ENCODE measurements at regions not wholly inside any gene's neighbourhood (a gene's known extent, or its start where the extent isn't known, plus 50 kb on each side); places are given as distances from the start of the nearest gene placed in this dataset.

DNA sequence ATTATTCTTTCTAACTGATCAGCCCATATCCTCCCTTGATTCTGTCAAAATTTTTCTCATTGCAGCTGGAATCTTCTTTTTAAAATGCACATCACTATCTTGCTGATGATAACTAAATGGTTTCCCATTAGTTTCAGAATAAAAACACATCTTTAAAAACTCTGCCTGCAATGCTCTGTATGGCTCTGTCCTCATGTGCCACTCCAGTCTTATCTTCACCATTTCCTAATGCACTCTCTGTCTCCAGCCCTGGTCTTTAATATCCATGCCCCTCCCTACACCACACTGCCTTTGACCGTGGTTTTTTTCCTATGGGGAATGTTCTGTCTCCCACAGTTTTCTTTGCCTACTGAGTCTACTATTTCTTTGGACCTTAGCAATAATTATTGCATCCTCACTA, 244.1 kb upstream of the ARSJ start:
- Mint-ChIP-seq H3K4me3 (no peak overlapping the region), H3K36me3 (ENCODE audit: low read depth) (no peaks in the 10 kb centered on the region), H3K9me3 (ENCODE audit: low read depth) (no peaks in the 10 kb centered on the region), H3K27me3 (no peaks in the 10 kb centered on the region), H3K4me1 (no peaks in the 10 kb centered on the region), H3K27ac (no peak overlapping the region)
- ChIA-PET CTCF (no interaction called here), POLR2A (no interaction called here)
- intact Hi-C loops (cut with DNase I, micrococcal nuclease): no loop called here
- no peak for DNase-seq
- ATAC-seq: no peak

DNA sequence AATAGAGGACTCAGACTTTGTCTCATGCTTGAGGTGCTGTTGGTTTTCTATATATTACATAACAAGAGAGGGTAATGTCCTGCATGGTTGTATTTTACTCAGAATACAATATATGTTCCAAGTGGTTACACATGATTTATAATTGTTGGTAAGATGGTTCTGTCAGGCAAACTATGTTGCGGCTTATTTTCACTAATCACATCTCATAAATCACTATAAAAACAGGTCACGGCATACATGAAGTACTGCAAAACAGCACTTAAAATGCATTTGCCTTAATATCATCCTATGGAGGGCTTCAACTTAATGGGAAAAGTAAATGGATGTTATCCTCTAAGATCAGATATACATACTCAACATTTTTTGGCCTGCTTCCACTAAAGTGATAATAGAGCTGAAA, 246.0 kb upstream of the ARSJ start:
- DNase-seq: no peak
- H3K9me3 Mint-ChIP-seq (ENCODE audit: low read depth): no peaks in the 10 kb centered on the region
- ChIA-PET CTCF (no interaction called here), POLR2A (no interaction called here)
- H3K36me3 Mint-ChIP-seq (ENCODE audit: low read depth): no peaks in the 10 kb centered on the region
- intact Hi-C loops (cut with DNase I, micrococcal nuclease): no loop called here
- no peak overlapping the region for H3K27ac Mint-ChIP-seq
- no peaks in the 10 kb centered on the region for H3K4me1 Mint-ChIP-seq
- no peak overlapping the region for H3K4me3 Mint-ChIP-seq
- no peak for ATAC-seq
- H3K27me3 Mint-ChIP-seq: no peaks in the 10 kb centered on the region

GRCh38 chr4:114226179-114226578, 246.7 kb upstream of the ARSJ start:
- ATAC-seq (no peak), DNase-seq (no peak)
- intact Hi-C loops (cut with DNase I, micrococcal nuclease): no loop called here
- Mint-ChIP-seq H3K27me3 (no peaks in the 10 kb centered on the region), H3K4me1 (no peaks in the 10 kb centered on the region), H3K27ac (no peak overlapping the region), H3K9me3 (ENCODE audit: low read depth) (no peaks in the 10 kb centered on the region), H3K36me3 (ENCODE audit: low read depth) (no peaks in the 10 kb centered on the region), H3K4me3 (no peak overlapping the region)
- CTCF ChIA-PET: no interaction called here
- POLR2A ChIA-PET: no interaction called here

GRCh38 chr4:114226968-114227760, 247.7 kb upstream of the ARSJ start:
- no peak for ATAC-seq
- intact Hi-C loops (cut with DNase I, micrococcal nuclease): no loop called here
- Mint-ChIP-seq H3K4me1 (no peaks in the 10 kb centered on the region), H3K4me3 (no peak overlapping the region), H3K36me3 (ENCODE audit: low read depth) (no peaks in the 10 kb centered on the region), H3K27me3 (no peaks in the 10 kb centered on the region), H3K27ac (no peak overlapping the region), H3K9me3 (ENCODE audit: low read depth) (no peaks in the 10 kb centered on the region)
- no peak for DNase-seq
- ChIA-PET POLR2A (no interaction called here), CTCF (no interaction called here)

- intact Hi-C loops (cut with DNase I, micrococcal nuclease): no loop called here
- Mint-ChIP-seq H3K27ac (no peak overlapping the region), H3K4me3 (no peak overlapping the region), H3K36me3 (ENCODE audit: low read depth) (no peaks in the 10 kb centered on the region), H3K27me3 (no peaks in the 10 kb centered on the region), H3K9me3 (ENCODE audit: low read depth) (no peaks in the 10 kb centered on the region), H3K4me1 (no peaks in the 10 kb centered on the region)
- ChIA-PET CTCF (interaction anchor here (0.8 to 0.9 kb wide), 2 partner anchors 10 to 13 kb away, joined by 3 to 4 read pairs; no protein-coding TSS in a partner anchor), POLR2A (no interaction called here)
- ATAC-seq (no peak), DNase-seq (no peak)
Observed at GRCh38 chr4:114229706-114230105, 250.3 kb upstream of the ARSJ start.

GRCh38 chr4:114236171-114236769, 256.8 kb upstream of the ARSJ start:
- ATAC-seq (no peak), DNase-seq (no peak)
- no peaks in the 10 kb centered on the region for H3K4me1 Mint-ChIP-seq
- no peaks in the 10 kb centered on the region for H3K9me3 Mint-ChIP-seq (ENCODE audit: low read depth)
- intact Hi-C loops (cut with DNase I, micrococcal nuclease): no loop called here
- ChIA-PET CTCF (no interaction called here), POLR2A (no interaction called here)
- peaks cover 2% of the 10 kb centered on the region for H3K27me3 Mint-ChIP-seq
- no peak overlapping the region for H3K4me3 Mint-ChIP-seq
- no peaks in the 10 kb centered on the region for H3K36me3 Mint-ChIP-seq (ENCODE audit: low read depth)
- H3K27ac Mint-ChIP-seq: no peak overlapping the region

DNA sequence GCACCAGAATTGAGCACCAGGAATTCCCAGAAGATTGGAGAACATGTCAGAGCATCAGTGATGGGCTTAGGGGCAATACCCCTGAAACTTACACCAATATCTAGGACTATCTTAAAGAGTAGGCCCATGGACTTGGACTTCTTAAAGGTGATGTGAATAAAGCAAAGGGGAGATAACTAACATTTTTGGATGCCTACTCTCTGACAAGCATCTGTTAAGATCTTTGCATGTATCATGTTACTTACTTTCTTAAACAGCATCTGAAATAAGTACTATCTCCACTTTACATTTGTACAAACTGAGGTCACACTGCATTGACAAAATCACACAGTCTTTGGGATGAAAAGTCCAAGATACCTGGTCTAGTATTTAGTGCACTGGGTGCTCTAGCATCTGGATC, 258.6 kb upstream of the ARSJ start:
- intact Hi-C loops (cut with DNase I, micrococcal nuclease): no loop called here
- DNase-seq: no peak
- H3K36me3 Mint-ChIP-seq (ENCODE audit: low read depth): no peaks in the 10 kb centered on the region
- ATAC-seq: no peak
- no peaks in the 10 kb centered on the region for H3K9me3 Mint-ChIP-seq (ENCODE audit: low read depth)
- no peaks in the 10 kb centered on the region for H3K4me1 Mint-ChIP-seq
- no peak overlapping the region for H3K27ac Mint-ChIP-seq
- ChIA-PET POLR2A (no interaction called here), CTCF (interaction anchor here (0.7 kb wide), 1 partner anchor 251 kb away, joined by 3 read pairs; no protein-coding TSS in a partner anchor)
- no peak overlapping the region for H3K4me3 Mint-ChIP-seq
- H3K27me3 Mint-ChIP-seq: peaks cover 2% of the 10 kb centered on the region

DNA sequence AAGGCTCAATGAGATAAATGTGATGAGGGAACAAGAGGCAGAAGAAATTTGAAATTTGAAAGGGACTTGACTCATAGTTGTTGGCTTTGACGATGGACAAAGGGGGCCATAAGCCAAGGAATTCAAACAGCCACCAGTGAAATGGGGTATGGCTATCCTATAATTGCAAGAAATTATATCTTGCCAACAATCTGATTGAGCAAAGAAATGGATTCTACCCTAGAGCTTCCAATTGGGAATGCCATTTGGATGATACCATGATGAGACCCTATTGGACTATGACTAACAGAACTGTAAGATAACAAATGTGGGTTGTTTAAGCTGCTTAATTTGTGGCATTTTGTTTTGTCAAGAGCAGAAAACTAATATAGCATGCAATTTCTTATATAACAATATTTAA, 270.1 kb upstream of the ARSJ start:
- CTCF ChIA-PET: interaction anchor here (0.6 kb wide), 1 partner anchor 1809 kb away, joined by 3 read pairs; no protein-coding TSS in a partner anchor
- intact Hi-C loops (cut with DNase I, micrococcal nuclease): no loop called here
- Mint-ChIP-seq H3K4me1 (no peaks in the 10 kb centered on the region), H3K27me3 (peaks cover 10% of the 10 kb centered on the region), H3K9me3 (ENCODE audit: low read depth) (peaks cover 6% of the 10 kb centered on the region), H3K36me3 (ENCODE audit: low read depth) (no peaks in the 10 kb centered on the region), H3K27ac (no peak overlapping the region), H3K4me3 (no peak overlapping the region)
- no peak for ATAC-seq
- POLR2A ChIA-PET: no interaction called here
- DNase-seq: no peak

DNA sequence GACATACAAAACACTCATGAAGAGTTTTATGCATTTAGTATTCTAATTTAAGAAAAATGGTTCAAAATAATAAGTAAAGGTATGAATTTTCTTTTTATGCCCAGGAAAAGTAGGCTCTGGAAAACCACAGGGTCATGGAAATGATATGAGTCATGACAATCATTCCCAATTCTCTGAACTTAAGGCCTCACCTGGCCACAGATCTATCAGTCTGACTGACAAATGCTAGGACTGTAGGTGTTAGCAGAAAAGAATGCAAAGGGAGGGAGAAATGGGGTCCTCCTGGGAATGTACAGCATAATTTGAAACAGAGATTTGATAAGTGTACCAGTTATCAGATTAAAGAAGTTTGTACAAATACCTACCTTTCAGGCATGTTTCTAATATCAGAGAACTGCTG, 270.5 kb upstream of the ARSJ start:
- Mint-ChIP-seq H3K27ac (no peak overlapping the region), H3K4me1 (no peaks in the 10 kb centered on the region), H3K27me3 (peaks cover 10% of the 10 kb centered on the region), H3K36me3 (ENCODE audit: low read depth) (no peaks in the 10 kb centered on the region), H3K9me3 (ENCODE audit: low read depth) (peaks cover 6% of the 10 kb centered on the region), H3K4me3 (no peak overlapping the region)
- no peak for DNase-seq
- CTCF ChIA-PET: no interaction called here
- intact Hi-C loops (cut with DNase I, micrococcal nuclease): no loop called here
- POLR2A ChIA-PET: no interaction called here
- no peak for ATAC-seq

DNA sequence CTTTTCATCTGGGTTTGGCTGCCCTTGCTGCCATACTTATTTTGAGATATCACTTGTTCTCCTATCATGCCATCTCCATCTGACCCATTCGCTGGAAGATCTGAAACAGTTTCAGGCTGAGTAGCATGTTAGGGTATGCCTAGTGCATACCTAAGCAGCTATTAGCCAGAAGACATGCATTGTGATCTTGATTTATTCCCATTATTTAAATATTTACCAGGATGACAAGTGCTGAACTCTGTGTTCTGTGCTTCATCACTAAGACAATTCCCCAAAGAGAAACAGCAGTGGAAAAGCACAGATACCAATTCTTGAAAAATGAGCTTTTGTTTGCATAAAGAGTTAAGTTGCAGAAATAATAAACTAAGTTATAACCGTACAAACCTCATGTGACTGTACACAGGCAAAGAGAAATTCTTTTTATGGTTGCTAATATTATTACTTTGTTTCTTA, 271.0 kb upstream of the ARSJ start:
- no peak overlapping the region for H3K27ac Mint-ChIP-seq
- no peaks in the 10 kb centered on the region for H3K36me3 Mint-ChIP-seq (ENCODE audit: low read depth)
- H3K9me3 Mint-ChIP-seq (ENCODE audit: low read depth): peaks cover 6% of the 10 kb centered on the region
- H3K4me1 Mint-ChIP-seq: no peaks in the 10 kb centered on the region
- ATAC-seq (no peak), DNase-seq (no peak)
- peaks cover 10% of the 10 kb centered on the region for H3K27me3 Mint-ChIP-seq
- no peak overlapping the region for H3K4me3 Mint-ChIP-seq
- POLR2A ChIA-PET: no interaction called here
- CTCF ChIA-PET: no interaction called here
- intact Hi-C loops (cut with DNase I, micrococcal nuclease): no loop called here

DNA sequence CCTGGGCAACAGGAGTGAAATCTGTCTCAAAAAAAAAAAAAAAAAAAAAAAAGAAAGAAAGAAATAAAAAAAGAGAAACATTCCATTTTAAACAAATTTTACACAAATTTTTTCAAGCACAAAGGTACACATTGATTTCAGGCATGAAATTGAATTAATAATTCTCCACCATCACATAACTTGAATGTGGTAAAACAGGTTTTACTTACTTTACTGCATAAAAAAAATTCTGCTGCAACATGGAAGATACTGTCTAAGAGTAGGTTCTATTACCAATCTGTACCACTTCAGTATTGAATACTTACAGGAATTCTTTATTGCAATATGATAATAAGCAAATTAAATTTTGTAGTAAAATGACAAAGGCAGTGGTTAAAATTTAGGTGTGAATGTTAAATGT, 271.6 kb upstream of the ARSJ start:
- intact Hi-C loops (cut with DNase I, micrococcal nuclease): no loop called here
- ChIA-PET CTCF (no interaction called here), POLR2A (no interaction called here)
- no peaks in the 10 kb centered on the region for H3K4me1 Mint-ChIP-seq
- peaks cover 10% of the 10 kb centered on the region for H3K27me3 Mint-ChIP-seq
- no peak overlapping the region for H3K27ac Mint-ChIP-seq
- peaks cover 6% of the 10 kb centered on the region for H3K9me3 Mint-ChIP-seq (ENCODE audit: low read depth)
- ATAC-seq (no peak), DNase-seq (no peak)
- H3K4me3 Mint-ChIP-seq: no peak overlapping the region
- H3K36me3 Mint-ChIP-seq (ENCODE audit: low read depth): no peaks in the 10 kb centered on the region

DNA sequence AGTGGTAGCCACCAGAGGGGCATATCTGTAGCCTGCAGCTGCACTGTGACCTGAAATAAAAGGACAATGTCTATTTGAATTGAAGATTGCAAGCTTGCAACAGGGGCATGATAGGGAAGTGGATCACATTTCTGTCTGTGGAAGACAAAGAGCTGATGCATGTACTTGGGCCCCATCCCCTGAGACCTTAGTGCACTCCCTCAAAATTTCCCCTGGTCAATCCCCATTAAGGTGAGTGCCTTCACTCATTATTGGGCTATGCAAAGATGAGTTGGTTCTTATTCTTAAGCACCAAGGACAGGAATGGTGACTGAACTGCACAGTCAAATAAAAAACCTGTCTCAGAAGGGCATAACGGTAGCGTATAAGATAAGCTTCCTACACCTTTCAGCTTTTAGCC, 273.1 kb upstream of the ARSJ start:
- ChIA-PET CTCF (no interaction called here), POLR2A (no interaction called here)
- no peaks in the 10 kb centered on the region for H3K4me1 Mint-ChIP-seq
- no peaks in the 10 kb centered on the region for H3K36me3 Mint-ChIP-seq (ENCODE audit: low read depth)
- H3K27ac Mint-ChIP-seq: no peak overlapping the region
- no peak overlapping the region for H3K4me3 Mint-ChIP-seq
- H3K9me3 Mint-ChIP-seq (ENCODE audit: low read depth): peaks cover 6% of the 10 kb centered on the region
- H3K27me3 Mint-ChIP-seq: peaks cover 7% of the 10 kb centered on the region
- ATAC-seq: no peak
- DNase-seq: no peak
- intact Hi-C loops (cut with DNase I, micrococcal nuclease): no loop called here

All from activated CD4-positive, alpha-beta T cell treated with anti-CD3 and anti-CD28 coated beads for 36 hours (primary cell).